ENCODE measurements at regions not wholly inside any gene's neighbourhood (a gene's known extent, or its start where the extent isn't known, plus 50 kb on each side); places are given as distances from the start of the nearest gene placed in this dataset.

DNA sequence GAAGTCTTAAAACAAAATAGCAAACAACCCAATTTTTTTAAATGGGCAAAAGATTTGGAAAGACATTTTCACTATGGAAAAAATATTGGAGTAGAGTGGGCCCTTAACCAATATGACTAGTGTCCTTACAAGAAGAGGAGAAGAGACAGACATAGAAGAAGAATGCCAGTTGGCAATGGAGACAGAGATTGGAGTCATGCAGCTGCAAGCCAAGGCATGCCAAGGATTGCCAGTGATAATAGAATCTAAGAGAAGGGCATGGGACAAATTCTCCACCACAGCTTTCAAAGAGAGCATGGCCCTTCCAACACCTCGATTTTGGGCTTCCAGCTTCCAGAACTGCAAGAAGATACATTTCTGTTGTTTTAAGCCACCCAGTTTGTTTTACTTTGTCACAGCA, 92.7 kb downstream of the RGS2 start:
- no TSS peak for BruUV-seq (replicated peaks)

DNA sequence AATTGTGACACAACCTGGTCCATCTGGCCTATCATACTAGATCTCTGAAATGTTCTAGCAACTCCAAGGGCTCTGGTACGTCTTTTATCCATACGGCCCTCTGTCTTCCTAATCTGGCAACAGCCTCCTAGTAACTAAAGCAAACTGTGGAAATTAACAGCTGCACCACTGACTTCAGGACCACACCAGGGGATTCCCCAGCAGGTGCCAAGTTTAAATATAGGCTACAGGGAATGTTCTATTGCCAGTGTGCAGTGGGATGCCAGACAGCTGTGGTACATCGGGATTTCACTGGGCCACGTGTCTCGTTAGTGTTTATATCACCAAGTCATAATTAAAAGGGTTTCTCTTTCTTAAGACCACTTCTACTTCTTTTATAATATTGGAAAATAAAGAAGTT, 94.3 kb downstream of the RGS2 start:
- ChIA-PET CTCF (no interaction called here), POLR2A (ENCODE audit: low non-redundant PET) (no interaction called here)
- Histone ChIP-seq H3K27ac (ENCODE audit: low read depth, low read length, poor library complexity, severe bottlenecking) (no peak overlapping the region), H3K9me3 (ENCODE audit: low read depth, low read length, poor library complexity, severe bottlenecking) (no peaks in the 10 kb centered on the region), H3K36me3 (ENCODE audit: insufficient read depth, low read length, poor library complexity, severe bottlenecking) (no peaks in the 10 kb centered on the region), H3K4me1 (ENCODE audit: insufficient read depth, low read length, poor library complexity, severe bottlenecking) (no peaks in the 10 kb centered on the region), H3K4me3 (ENCODE audit: low read depth, low read length, poor library complexity, severe bottlenecking) (no peak overlapping the region), H3K27me3 (replicated peaks; ENCODE audit: insufficient read depth, low read depth, low read length, poor library complexity) (no peaks in the 10 kb centered on the region)
- BruUV-seq (replicated peaks), result no TSS peak
- TF ChIP-seq, protein P1, sequence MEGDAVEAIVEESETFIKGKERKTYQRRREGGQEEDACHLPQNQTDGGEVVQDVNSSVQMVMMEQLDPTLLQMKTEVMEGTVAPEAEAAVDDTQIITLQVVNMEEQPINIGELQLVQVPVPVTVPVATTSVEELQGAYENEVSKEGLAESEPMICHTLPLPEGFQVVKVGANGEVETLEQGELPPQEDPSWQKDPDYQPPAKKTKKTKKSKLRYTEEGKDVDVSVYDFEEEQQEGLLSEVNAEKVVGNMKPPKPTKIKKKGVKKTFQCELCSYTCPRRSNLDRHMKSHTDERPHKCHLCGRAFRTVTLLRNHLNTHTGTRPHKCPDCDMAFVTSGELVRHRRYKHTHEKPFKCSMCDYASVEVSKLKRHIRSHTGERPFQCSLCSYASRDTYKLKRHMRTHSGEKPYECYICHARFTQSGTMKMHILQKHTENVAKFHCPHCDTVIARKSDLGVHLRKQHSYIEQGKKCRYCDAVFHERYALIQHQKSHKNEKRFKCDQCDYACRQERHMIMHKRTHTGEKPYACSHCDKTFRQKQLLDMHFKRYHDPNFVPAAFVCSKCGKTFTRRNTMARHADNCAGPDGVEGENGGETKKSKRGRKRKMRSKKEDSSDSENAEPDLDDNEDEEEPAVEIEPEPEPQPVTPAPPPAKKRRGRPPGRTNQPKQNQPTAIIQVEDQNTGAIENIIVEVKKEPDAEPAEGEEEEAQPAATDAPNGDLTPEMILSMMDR (conservative IDR thresholded peaks at IDR 0.05; ENCODE audit: low read depth, low read length), result no peak
- TF ChIP-seq EZH2 (IDR thresholded peaks at IDR 0.05; ENCODE audit: borderline replicate concordance, low read depth, low read length, poor library complexity, severe bottlenecking), result no peak
- DNase-seq (ENCODE audit: low spot score), result no peak
- intact Hi-C loops (cut with micrococcal nuclease; ENCODE audit: unreplicated experiment), result no loop called here

More for the DNA sequence above, 92.7 kb downstream of the RGS2 start:
- no peak overlapping the region for H3K4me3 ChIP-seq (ENCODE audit: low read depth, low read length, poor library complexity, severe bottlenecking)
- H3K27me3 ChIP-seq (replicated peaks; ENCODE audit: insufficient read depth, low read depth, low read length, poor library complexity), result no peaks in the 10 kb centered on the region
- intact Hi-C loops (cut with micrococcal nuclease; ENCODE audit: unreplicated experiment), result no loop called here
- no peak for DNase-seq (ENCODE audit: low spot score)
- no peak overlapping the region for H3K27ac ChIP-seq (ENCODE audit: low read depth, low read length, poor library complexity, severe bottlenecking)
- H3K4me1 ChIP-seq (ENCODE audit: insufficient read depth, low read length, poor library complexity, severe bottlenecking), result no peaks in the 10 kb centered on the region
- H3K9me3 ChIP-seq (ENCODE audit: low read depth, low read length, poor library complexity, severe bottlenecking), result no peaks in the 10 kb centered on the region
- ChIA-PET POLR2A (ENCODE audit: low non-redundant PET) (no interaction called here), CTCF (no interaction called here)
- H3K36me3 ChIP-seq (ENCODE audit: insufficient read depth, low read length, poor library complexity, severe bottlenecking), result no peaks in the 10 kb centered on the region
- no peak for TF ChIP-seq EZH2 (IDR thresholded peaks at IDR 0.05; ENCODE audit: borderline replicate concordance, low read depth, low read length, poor library complexity, severe bottlenecking)
- TF ChIP-seq, protein P1 (conservative IDR thresholded peaks at IDR 0.05; ENCODE audit: low read depth, low read length), result no peak

DNA sequence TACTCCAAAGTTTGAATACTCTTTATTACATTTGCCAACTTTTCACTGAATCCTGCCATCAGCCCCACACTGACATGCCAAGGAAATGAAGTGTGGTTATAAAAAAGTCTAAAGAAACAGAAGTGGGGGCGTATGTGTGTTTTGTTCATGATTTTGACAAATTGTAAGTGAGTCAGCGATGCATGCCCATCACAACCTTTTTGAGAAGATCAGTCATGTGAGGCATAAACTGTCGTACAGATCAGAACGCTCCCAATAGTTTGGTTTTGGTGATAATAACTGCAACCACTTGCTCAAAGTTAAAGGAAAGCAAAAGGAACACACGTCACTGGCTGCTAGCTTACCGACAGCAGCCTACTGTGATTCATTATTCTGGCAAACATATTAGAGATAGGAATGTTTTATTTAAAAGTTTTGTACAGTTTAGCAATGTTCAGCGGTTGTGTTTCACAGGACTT, 95.6 kb downstream of the RGS2 start:
- no TSS peak for BruUV-seq (replicated peaks)
- Histone ChIP-seq H3K27ac (ENCODE audit: low read depth, low read length, poor library complexity, severe bottlenecking) (no peak overlapping the region), H3K4me3 (ENCODE audit: low read depth, low read length, poor library complexity, severe bottlenecking) (no peak overlapping the region), H3K9me3 (ENCODE audit: low read depth, low read length, poor library complexity, severe bottlenecking) (no peaks in the 10 kb centered on the region), H3K27me3 (replicated peaks; ENCODE audit: insufficient read depth, low read depth, low read length, poor library complexity) (no peaks in the 10 kb centered on the region), H3K4me1 (ENCODE audit: insufficient read depth, low read length, poor library complexity, severe bottlenecking) (no peaks in the 10 kb centered on the region), H3K36me3 (ENCODE audit: insufficient read depth, low read length, poor library complexity, severe bottlenecking) (no peaks in the 10 kb centered on the region)
- TF ChIP-seq, protein P1 (conservative IDR thresholded peaks at IDR 0.05; ENCODE audit: low read depth, low read length), result no peak
- no peak for TF ChIP-seq EZH2 (IDR thresholded peaks at IDR 0.05; ENCODE audit: borderline replicate concordance, low read depth, low read length, poor library complexity, severe bottlenecking)
- peak; percentile 4 for DNase-seq (ENCODE audit: low spot score)
- CTCF ChIA-PET, result no interaction called here
- POLR2A ChIA-PET (ENCODE audit: low non-redundant PET), result no interaction called here
- intact Hi-C loops (cut with micrococcal nuclease; ENCODE audit: unreplicated experiment), result no loop called here
